ENCODE measurements at regions not wholly inside any gene's neighbourhood (a gene's known extent, or its start where the extent isn't known, plus 50 kb on each side); places are given as distances from the start of the nearest gene placed in this dataset.

- H3K36me3 Mint-ChIP-seq (ENCODE audit: low read depth) = no peaks in the 10 kb centered on the region
- no peak overlapping the region for H3K4me3 Mint-ChIP-seq
- peaks cover 7% of the 10 kb centered on the region for H3K4me1 Mint-ChIP-seq (ENCODE audit: low read depth)
- H3K4me1 ChIP-seq (ENCODE audit: insufficient read depth, low read length) = no peaks in the 10 kb centered on the region
- ATAC-seq (ENCODE audit: poor library complexity) (no peak), DNase-seq (no peak)
- no peaks in the 10 kb centered on the region for H3K9me3 ChIP-seq (ENCODE audit: control insufficient read depth in 1 of 2, insufficient read depth in 1 of 2, low read length in 2 of 2)
- intact Hi-C loops (cut with DNase I, micrococcal nuclease) = no loop called here
- no peak overlapping the region for H3K4me3 ChIP-seq (ENCODE audit: low read length)
- H3K27ac Mint-ChIP-seq = no peak overlapping the region
- ChIA-PET CTCF (no interaction called here), POLR2A (no interaction called here)
- no peaks in the 10 kb centered on the region for H3K9me3 Mint-ChIP-seq
- H3K27me3 ChIP-seq (ENCODE audit: control insufficient read depth in 1 of 2, insufficient read depth in 2 of 2, low read length in 2 of 2) = no peaks in the 10 kb centered on the region
- no peak for TF ChIP-seq CTCF (IDR thresholded peaks at IDR 0.05)
- H3K27ac ChIP-seq (ENCODE audit: low read depth in 1 of 2, low read length in 2 of 2) = no peak overlapping the region
- no peaks in the 10 kb centered on the region for H3K36me3 ChIP-seq (ENCODE audit: insufficient read depth, low read length)
- H3K27me3 Mint-ChIP-seq = peaks cover 6% of the 10 kb centered on the region
These were observed 148.8 kb upstream of the DMRT1 start for GRCh38 chr9:692636-693129.

GRCh38 chr9:693201-694091 lies 148.1 kb upstream of the DMRT1 start:
- CTCF ChIA-PET = interaction anchor here (1.6 kb wide), 1 partner anchor 17 kb away, joined by 3 read pairs; no protein-coding TSS in a partner anchor
- Mint-ChIP-seq H3K27me3 (peaks cover 11% of the 10 kb centered on the region), H3K27ac (no peak overlapping the region), H3K4me3 (no peak overlapping the region), H3K9me3 (no peaks in the 10 kb centered on the region), H3K36me3 (ENCODE audit: low read depth) (no peaks in the 10 kb centered on the region), H3K4me1 (ENCODE audit: low read depth) (peaks cover 7% of the 10 kb centered on the region)
- no peak for TF ChIP-seq CTCF (IDR thresholded peaks at IDR 0.05)
- no peak for ATAC-seq (ENCODE audit: poor library complexity)
- Histone ChIP-seq H3K36me3 (ENCODE audit: insufficient read depth, low read length) (no peaks in the 10 kb centered on the region), H3K4me3 (ENCODE audit: low read length) (no peak overlapping the region), H3K9me3 (ENCODE audit: control insufficient read depth in 1 of 2, insufficient read depth in 1 of 2, low read length in 2 of 2) (no peaks in the 10 kb centered on the region), H3K27ac (ENCODE audit: low read depth in 1 of 2, low read length in 2 of 2) (no peak overlapping the region), H3K27me3 (ENCODE audit: control insufficient read depth in 1 of 2, insufficient read depth in 2 of 2, low read length in 2 of 2) (no peaks in the 10 kb centered on the region), H3K4me1 (ENCODE audit: insufficient read depth, low read length) (no peaks in the 10 kb centered on the region)
- intact Hi-C loops (cut with DNase I, micrococcal nuclease) = no loop called here
- POLR2A ChIA-PET = no interaction called here
- no peak for DNase-seq

GRCh38 chr9:694092-694402 lies 147.4 kb upstream of the DMRT1 start:
- ATAC-seq (ENCODE audit: poor library complexity) (no peak), DNase-seq (no peak)
- Mint-ChIP-seq H3K27me3 (peaks cover 11% of the 10 kb centered on the region), H3K9me3 (no peaks in the 10 kb centered on the region), H3K27ac (no peak overlapping the region), H3K4me1 (ENCODE audit: low read depth) (peaks cover 7% of the 10 kb centered on the region), H3K4me3 (no peak overlapping the region), H3K36me3 (ENCODE audit: low read depth) (no peaks in the 10 kb centered on the region)
- intact Hi-C loops (cut with DNase I, micrococcal nuclease) = no loop called here
- H3K27me3 ChIP-seq (ENCODE audit: control insufficient read depth in 1 of 2, insufficient read depth in 2 of 2, low read length in 2 of 2) = no peaks in the 10 kb centered on the region
- no peak overlapping the region for H3K27ac ChIP-seq (ENCODE audit: low read depth in 1 of 2, low read length in 2 of 2)
- no peak for TF ChIP-seq CTCF (IDR thresholded peaks at IDR 0.05)
- H3K4me1 ChIP-seq (ENCODE audit: insufficient read depth, low read length) = no peaks in the 10 kb centered on the region
- CTCF ChIA-PET = interaction anchor here (1.6 kb wide), 1 partner anchor 16 kb away, joined by 3 read pairs; no protein-coding TSS in a partner anchor
- no peak overlapping the region for H3K4me3 ChIP-seq (ENCODE audit: low read length)
- H3K36me3 ChIP-seq (ENCODE audit: insufficient read depth, low read length) = no peaks in the 10 kb centered on the region
- POLR2A ChIA-PET = no interaction called here
- H3K9me3 ChIP-seq (ENCODE audit: control insufficient read depth in 1 of 2, insufficient read depth in 1 of 2, low read length in 2 of 2) = no peaks in the 10 kb centered on the region
